AML-193 (cell line): ENCODE measurements at regions not wholly inside any gene's neighbourhood (a gene's known extent, or its start where the extent isn't known, plus 50 kb on each side); places are given as distances from the start of the nearest gene placed in this dataset.

ENCODE experiments used
- DNase-seq, 2 experiments: peaks; one replicate each; lab custom pipeline; 2025; lab: John Stamatoyannopoulos, UW

DNA sequence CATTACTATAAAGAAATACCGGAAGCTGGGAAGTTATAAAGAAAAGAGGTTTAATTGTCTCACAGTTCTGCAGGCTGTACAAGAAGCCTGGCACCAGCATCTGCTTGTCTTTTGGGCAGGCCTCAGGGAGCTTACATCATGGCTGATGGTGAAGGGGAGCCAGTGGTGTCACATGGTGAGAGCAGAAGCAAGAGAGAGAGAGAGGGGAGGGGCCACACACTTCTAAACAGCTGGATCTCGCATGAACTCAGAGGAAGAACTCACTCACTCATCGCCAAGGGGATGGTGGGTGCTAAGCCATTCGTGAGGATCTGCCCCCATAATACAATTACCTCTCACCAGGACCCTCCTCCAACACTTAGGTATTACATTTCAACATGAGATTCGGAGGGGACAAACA, 51.8 kb upstream of the ANKRD34C start:
- no peak for DNase-seq

DNA sequence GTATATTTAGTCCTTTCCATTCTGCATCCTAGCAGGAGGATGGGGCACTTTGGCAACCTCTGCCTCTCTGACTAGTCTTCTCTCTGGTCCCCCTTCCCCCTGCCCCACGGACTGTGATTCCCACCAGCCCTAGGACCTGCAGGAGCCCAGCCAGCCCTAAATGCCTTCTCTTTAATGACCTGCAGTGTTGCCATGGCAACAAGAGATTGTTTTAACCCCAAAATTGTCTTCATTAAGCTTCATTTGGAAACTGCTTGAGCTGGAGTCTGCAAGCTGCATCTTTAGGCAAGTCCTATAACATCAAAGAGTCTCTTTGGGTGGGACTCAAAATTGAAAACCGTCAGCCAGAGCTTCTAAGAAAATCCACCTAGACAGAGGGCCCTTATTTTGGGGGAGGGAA, 59.7 kb upstream of the ANKRD34C start:
- no peak for DNase-seq

- no peak for DNase-seq
These were observed 60.8 kb upstream of the ANKRD34C start for GRCh38 chr15:79221696-79222095.

DNA sequence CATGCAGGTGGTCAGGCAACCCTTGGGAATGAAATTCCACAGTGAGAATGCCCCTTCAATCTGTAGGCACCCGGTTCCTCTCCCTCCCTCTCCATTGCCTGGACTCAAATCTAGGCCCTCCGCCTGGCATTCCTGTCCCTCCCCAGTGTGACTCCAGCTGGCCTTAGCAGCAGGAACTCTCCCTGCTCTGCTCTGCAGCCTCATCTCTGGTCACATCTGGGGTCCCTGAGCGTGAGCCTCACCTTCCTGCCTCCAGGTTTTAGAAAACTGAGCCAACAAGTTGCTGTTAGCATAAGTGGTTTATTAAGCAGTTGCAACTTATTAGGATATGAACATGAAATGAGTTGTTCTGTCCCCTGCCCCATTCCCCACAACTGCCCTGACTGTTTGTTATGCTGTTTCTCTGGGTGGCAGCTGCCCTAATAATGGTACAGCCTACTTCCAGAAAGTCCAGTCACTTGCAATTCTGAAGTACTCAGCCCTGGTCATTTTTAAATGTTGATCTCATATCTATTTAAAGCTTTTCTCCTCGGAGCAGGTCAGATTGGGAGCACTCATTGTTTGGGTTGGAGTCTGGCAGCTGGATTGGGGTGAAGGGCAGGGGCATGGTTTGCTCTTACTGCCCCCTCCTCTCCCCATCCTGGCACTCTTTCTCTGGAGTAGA, 63.0 kb upstream of the ANKRD34C start:
- DNase-seq = no peak

DNA sequence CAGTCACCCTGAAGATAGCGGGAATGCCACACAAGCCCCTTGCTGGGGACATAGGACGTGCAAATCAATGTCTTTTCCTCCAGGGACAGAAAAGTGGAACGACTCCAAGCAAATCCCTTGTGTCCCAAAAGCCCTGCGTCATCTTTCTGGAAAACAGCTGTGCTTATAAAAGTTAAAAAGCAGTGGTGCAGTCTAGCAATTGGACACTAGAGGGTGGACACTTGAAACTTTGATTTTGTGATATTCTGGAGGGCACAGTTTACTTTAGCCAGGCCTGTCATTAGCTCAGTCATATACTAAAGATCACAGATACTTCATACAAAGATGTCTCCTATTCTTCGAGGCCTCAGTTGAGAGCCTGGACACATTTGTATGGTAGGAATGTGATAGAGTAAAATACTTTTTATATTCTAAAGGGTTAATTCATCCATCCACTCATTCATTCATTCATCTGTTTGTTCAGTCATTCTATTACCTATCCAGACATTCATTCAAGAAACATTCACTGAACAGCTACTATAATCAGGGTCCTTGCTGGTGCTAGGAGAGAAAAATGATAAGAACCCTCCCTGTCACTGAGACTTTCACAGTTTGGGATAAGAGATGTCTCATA, 63.8 kb upstream of the ANKRD34C start:
- DNase-seq = no peak

DNA sequence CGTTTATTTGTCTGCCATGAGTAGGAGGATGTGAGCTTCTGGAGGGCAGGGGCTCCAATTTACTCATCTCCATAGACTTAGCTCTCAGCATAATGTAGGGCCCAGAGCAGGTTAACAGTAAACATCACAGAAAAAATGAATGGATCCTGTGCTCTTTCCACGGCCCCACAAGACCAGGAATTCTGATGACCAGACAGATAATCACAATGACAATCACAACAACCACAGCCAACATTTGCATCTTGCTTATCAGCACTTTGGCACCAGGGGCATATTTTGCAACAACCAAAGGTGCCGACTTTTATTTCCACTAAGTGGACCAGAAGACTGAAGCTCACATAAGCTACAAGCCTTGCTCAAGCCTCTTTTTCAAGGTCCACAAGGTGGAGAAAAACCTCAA, 68.9 kb upstream of the ANKRD34C start:
- DNase-seq = no peak

GRCh38 chr15:79212589-79213157, 69.8 kb upstream of the ANKRD34C start:
- no peak for DNase-seq

- no peak for DNase-seq
These were observed 71.0 kb upstream of the ANKRD34C start for GRCh38 chr15:79211481-79211880.

DNA sequence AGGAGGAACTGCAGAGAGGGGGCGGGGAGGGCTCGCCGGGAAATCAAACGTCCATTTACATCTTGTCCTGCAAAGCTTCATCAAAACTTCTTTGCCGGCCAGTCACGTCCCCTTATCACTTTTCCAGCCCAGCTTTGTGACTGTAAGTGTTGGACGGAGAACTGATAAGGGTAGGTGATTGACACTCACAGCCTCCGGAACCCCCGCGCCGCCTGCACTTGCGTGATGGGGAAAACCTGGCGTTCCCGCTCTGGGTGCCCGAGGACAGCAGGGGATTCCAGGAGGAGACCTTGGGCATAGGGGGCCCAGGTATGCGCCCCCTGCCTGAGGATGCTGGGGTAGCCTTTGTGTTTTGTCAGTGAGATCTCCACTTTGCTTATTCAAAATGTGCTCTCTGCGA, 72.8 kb upstream of the ANKRD34C start:
- no peak for DNase-seq

GRCh38 chr15:79209116-79209515, 73.4 kb upstream of the ANKRD34C start:
- no peak for DNase-seq

GRCh38 chr15:79208179-79208578, 74.3 kb upstream of the ANKRD34C start:
- no peak for DNase-seq

DNA sequence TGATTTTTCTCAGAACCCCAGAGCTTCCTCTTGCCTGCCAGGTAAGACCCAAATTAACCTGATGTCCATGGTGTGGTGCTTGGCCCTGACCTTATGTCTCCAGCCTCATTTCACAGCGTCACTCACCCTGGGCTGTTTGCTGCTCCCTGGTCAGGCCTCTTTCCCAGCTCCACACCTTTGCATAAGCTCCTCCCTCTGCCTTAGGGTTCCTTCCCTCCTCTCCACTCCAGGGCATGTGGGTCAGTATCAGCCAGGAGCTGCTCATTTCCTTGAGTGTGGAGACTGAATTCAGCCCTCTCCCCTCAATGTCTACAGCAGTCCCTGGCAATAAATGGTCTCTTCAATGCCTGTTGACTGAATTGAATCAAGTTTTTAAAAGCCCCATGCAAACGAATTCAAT, 75.6 kb upstream of the ANKRD34C start:
- no peak for DNase-seq

- DNase-seq = no peak
These were observed 77.4 kb upstream of the ANKRD34C start for GRCh38 chr15:79204886-79205675.

- no peak for DNase-seq
These were observed 84.1 kb upstream of the ANKRD34C start for GRCh38 chr15:79198461-79198860.

DNA sequence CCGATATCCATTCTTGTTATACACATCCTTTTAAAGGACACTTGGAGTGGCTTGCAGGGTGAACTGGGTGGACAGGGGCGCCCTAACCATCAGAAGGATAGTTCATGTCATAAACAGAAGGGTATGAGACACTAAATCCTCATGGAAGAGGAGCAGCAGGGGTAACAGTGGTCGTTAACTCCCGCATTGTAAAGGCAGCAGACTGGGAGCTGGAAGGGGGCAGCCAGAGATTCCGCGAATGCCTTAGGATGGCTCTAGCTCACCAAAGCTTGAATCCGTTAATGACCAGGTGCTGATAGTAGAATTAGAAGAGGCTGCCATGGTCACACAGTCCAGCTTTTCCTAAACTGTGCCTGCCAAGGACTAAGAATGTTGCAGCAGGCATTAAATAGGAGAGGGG, 85.2 kb upstream of the ANKRD34C start:
- no peak for DNase-seq

GRCh38 chr15:79195802-79196201, 86.7 kb upstream of the ANKRD34C start:
- DNase-seq = no peak

DNA sequence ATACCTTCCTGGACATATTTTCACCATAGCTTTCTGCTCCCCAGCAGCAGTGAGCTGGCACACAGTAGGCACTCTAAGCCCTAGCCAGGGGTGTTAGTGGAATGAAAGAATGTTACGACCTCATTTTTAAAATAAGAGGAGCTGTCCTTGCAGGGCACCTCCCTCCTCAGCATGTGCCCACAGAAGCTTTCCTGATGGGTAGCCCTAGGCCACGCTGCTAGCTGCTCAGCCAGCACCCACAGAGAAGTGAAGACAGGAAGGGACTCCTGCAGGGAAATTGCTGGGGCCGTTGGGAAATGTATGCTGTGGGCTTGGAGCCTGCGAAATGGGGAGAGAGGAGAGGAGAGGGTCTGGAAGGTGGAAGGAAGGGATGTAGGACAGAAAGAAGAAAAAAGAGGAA, 87.3 kb upstream of the ANKRD34C start:
- no peak for DNase-seq

DNA sequence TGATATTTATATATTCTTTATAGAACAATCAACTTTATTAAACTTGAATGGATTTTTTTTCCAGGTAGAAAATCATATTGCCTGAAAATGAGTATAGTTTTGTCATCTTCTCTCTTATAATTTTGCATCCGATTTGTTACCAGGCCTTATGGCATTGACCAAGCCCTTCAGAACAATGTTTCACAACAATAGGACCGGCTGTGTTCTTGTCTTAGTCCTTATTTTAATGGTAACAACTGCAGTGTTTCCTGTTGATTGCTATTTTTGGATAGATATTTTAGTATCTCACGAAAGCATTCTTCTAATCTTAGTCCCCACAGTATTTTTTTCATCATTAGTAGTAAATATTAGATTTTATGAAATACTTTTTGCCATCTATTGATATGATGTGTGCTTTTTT, 88.1 kb upstream of the ANKRD34C start:
- DNase-seq = no peak

DNA sequence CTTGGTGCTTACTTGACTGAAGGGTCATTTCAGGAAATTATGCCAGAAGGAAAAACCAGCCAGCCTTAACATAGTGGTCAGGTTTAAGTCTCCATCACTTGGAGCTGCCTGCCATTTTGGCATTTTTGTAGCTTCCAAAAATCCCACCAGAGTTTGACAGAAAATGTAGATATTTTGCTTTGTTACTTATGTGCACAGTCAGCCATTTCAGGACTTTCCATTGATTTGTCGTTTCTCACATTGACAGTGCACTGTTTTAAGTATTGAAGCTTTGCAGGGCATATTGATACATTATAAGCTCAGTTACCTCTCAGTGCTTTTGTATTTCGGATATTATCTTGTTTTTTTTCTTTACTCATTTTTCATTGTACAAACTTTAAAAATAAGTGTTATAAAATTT, 89.0 kb upstream of the ANKRD34C start:
- DNase-seq = no peak

DNA sequence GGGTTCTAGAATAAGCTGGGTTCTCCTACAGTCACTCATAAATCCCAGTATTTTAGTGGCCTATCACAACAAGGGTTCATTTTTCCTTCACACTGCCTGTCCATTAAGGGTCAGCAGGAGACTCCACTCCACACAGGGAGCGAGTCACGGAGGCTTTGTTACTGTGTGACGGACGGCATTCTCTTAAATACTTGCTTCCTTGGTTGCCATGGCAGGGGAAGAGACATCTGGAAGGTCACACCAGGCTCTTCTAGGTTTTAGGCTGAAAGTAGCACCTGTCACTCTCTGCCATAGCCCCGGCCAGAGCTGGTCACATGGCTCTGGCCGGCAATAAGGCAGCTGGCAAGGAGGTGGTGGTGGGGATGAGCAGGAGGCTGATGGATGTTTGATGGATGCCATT, 89.4 kb upstream of the ANKRD34C start:
- no peak for DNase-seq

DNA sequence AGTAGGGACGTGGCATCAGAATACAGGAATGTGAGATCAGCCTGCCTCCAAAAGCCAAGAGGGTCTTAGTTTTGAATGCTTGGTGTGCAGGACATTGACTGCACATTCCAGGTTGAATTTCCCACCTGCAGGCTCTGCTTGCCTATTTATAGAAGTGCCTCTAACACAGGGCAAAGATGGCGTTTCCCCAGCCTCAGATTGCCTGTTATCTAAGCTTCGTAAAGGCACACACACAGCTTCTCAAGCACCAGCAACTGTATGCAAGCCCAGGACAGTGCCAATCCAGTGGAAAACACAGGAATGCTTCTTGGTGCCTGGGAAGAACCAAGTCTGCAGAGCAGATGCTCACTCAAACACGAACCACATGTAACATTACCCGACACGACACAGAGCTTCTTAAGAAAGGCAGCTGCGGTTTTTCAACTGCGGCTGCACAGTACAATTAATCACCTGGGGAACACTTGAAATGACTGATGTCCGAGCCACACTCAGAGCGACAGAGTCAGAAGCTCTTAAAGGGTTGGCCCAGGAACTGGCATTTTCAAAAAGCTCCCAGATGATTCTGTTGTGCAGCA, 90.0 kb upstream of the ANKRD34C start:
- DNase-seq = no peak

DNA sequence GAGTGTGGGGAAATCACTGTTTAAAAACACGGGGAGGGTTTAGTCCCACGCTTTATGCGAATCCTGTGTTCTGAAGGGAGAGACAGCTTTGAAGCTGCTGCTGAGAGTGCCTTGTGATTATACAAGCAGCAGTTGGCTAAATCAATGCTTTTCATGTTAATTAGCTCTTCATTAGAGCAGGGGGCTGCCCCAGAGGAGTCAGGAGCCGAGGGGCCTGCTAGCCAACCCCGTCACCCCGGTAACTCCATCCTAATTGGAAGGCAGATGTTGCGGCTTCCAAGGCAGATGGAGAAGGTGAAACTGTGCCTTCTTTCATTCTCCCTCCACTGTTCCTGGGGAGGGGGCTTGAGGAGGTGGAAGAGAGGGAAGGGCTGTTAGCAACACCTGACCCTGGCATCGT, 92.4 kb upstream of the ANKRD34C start:
- no peak for DNase-seq

DNA sequence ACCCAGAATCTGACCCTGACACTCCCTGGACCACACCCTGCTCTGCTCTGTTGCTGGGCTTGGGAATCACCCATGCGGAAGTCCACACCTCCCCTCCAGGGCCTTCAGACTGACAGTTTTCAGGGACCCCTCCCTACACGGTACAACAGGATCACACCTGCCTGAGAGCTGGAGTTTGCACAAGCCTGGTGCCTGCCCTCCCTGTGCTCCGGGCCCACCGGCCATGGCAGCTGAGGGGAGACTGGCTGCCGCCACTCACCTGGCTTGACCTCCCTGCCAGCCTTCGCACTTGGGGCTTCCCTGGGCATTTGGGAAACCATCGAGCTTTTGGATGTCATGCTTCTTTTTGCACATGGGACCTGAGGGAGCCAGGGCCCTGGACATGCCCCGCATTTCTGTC, 95.9 kb upstream of the ANKRD34C start:
- no peak for DNase-seq
